ENCODE measurements at regions not wholly inside any gene's neighbourhood (a gene's known extent, or its start where the extent isn't known, plus 50 kb on each side); places are given as distances from the start of the nearest gene placed in this dataset.
A peak's percentile ranks its signal among the peaks of the same experiment; 100 is the strongest.

GRCh38 chr2:235371018-235371417, 122.8 kb upstream of the AGAP1 start:
- DNase-seq: no peak

DNA sequence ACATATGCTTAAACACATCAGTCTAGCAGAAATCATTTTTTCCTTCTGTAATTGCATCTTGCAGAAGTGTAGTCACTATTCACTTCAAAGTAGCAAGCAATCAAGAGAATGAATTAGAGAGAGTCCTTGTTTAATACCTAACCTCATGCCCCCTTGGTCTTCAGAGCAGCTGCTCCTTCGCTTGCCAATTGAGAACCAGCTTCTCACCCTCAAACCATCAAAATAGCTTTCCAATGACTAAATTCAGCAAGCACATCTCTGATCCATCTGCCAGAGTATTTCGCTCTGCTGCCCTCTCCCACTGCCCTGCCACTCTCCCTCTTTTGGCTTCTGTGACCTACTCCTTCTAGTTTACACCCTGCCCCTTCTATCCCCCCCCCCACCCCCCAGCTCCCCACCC, 120.7 kb upstream of the AGAP1 start:
- no peak for DNase-seq

- DNase-seq: no peak
These were observed 116.7 kb upstream of the AGAP1 start for GRCh38 chr2:235377176-235377575.

GRCh38 chr2:235378246-235378645, 115.6 kb upstream of the AGAP1 start:
- DNase-seq: no peak

GRCh38 chr2:235378944-235379343, 114.9 kb upstream of the AGAP1 start:
- DNase-seq: no peak

DNA sequence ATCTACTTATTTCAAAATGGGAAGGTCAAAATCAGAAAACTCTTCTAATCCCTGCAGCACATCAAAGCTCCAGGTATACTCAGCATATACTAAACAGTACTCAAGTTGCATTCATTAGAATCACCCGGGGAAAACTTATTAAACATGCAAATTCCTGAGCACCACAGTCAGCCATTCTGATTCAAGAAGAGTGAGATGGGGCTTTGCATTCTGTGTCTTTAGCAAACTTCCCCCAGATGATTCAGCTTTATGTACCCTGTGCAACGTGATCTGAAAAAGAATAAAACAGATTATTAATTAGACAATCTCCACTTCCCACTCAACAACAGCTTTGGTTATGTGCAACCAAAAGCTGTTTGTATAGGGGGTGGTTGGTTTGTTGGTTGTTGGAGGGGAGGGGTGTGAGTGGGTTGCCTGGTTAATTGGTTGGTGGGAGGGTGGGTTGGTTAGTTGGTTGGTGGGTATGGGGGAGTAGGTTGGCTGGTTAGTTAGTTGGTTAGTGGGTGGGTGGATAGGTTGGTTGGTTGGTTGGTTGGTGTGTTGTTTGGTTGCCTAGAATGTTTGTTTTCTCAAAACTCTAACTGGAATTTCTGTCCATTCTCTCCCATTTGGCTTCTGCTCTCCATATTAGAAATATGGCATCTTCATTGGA, 112.5 kb upstream of the AGAP1 start:
- DNase-seq: no peak

GRCh38 chr2:235382179-235382578, 111.7 kb upstream of the AGAP1 start:
- no peak for DNase-seq

- DNase-seq: no peak
These were observed 111.2 kb upstream of the AGAP1 start for GRCh38 chr2:235382601-235383000.

DNA sequence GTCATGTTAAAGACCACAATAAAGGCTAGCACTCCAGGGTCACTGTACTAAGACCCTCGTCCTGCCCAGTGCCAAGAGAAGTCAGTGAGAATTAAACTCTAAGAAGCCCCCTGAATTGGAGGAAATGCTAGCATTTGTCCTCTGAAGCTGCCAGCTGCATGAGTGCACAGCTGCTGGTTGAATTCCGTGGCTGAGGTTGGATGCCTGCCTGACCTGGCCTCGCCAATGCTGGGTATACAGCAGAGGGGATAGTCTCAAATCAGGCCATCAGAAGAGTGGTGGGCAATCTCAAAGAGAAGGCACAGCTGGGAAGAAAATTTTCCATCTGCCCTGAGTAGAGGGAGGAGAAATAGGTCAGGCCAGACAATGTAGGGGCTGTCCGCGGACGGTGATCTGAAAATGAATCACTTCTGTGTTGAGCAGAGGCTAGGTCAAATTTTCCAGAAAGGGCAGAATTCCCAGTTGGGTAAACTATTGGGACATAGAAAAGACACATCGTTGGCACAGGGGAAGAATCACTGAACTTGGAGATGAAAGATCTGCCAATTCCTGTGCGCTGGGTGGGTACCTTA, 110.5 kb upstream of the AGAP1 start:
- DNase-seq: no peak

GRCh38 chr2:235384624-235385023, 109.2 kb upstream of the AGAP1 start:
- no peak for DNase-seq

DNA sequence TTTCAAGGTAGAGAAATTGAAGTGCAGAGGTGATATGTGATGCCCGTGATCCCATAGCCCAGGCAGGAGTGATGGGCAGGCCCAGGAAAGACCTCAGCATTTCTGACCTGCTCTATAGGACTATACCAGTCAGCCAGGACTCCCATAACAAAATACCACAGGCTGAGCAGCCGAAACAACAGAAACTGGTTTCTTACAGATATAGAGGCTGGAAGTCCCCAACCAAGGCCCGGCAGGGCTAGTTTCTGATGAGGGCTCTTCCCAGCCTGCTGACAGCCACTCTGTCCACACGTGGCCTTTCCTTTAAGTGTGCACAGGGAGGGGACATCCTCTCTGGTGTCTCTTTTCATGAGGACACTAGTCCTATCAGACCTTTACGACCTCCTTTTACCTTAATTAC, 104.2 kb upstream of the AGAP1 start:
- DNase-seq: no peak

GRCh38 chr2:235390108-235390815, 103.6 kb upstream of the AGAP1 start:
- DNase-seq: peak; percentile 60

DNA sequence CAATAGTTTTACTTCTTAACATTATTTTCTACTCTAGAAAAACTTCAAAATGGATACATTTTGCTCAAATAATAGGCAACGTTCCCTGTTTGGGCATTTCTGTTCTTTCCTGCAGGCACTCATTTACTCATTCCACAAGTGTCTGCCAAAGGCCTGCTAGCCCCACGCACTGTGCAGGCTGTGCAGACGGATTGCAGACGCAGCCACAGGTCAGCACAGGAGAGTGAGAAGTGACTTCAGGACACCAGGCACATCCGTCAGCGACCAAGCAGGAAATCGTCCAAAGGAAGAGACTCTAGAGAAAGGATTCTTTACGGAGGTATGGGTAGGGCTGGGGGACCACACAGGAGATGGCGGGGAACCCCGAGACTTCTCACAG, 103.0 kb upstream of the AGAP1 start:
- no peak for DNase-seq

DNA sequence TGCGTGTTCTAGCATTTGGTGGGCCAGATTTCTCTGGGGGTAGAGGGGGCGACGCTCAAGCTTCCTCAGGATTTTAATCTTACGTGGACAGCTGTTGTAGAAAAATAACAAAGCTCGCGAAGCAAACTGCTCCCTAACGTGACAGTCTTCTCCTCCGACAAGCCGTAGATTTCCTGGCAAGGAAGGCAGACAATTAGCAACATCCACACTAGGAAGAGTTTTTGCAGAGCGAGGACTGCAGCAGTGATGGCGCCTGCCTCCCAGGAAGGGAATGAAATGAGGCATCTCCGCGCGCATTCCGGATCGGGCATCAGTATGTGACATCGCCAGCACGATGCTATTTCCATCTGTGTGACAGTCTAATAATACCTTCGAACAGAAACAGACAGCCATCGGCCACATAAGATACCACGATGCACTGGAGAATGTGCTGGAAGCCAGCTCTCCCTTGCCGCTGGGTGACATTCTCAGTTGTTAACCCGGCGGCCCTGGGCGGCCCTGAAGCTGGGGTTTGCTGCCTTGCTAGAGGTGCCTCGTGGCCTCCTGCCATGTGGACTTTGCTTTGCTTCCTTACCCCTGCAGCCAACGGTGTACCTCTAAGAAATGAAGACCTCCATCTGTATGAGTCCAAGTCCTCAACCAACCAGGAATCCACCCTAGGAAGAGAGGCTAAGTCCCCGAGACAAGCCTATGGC, 101.8 kb upstream of the AGAP1 start:
- DNase-seq: no peak

DNA sequence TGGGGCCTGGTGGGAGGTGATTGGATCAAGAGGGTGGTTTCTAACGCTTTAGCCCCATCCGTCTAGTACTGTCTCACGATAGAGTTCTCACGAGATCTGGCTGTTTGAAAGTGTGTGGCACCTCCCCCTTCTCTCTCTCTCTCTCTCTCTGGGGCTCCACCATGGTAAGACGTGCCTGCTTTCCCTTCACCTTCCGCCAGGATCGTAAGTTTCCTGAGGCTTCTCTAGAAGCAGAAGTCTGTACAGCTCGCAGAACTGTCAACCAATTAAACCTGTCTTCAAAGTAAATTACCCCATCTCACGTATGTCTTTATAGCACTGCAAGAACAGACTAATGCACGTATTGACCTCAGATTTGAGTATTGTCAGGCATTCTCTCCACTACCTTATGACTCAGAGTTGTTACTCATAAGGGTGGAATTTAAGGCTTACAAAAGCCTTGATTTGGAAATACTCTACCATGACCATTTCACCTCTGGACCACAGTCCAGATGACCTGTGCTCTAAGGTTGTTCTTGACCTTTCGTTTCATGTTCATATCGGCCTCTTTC, 99.5 kb upstream of the AGAP1 start:
- DNase-seq: no peak

GRCh38 chr2:235396071-235396846, 97.6 kb upstream of the AGAP1 start:
- no peak for DNase-seq

DNA sequence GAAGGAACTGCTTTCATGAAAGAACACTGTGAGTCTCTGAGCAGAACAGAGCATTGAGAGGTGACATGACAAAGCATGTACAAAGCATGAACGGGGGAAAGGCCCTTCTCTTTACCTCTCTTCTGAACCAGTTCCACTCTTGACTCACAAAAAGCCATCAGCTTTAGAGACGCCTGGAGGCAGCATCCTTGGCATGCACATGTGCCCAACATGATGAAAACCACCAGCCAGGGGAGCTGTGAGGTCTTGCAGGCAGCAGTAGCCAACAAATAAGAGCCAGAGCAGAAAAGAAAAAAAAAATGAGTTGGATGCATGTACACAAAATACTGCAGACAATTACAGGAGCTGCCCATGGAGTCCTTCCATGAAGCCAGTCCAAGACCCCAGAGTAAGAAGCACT, 95.5 kb upstream of the AGAP1 start:
- DNase-seq: no peak

DNA sequence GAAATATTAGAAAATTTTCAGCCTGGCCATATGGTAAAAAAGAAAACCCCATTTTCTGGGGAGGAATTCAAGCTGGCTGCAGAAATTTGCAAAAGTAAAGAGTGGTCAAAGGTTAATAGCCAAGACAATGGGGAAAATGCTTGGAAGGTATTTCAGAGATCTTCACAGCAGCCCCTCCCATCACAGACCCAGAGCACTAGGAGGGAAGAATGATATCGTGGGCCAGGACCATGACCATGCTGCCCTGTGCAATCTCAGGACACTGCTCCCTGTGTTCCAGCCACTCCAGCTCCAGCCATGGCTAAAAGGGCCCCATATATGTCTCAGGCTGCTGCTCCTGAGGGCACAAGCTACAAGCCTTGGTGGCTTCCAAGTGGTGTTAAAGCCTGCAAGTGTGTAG, 93.9 kb upstream of the AGAP1 start:
- no peak for DNase-seq

GRCh38 chr2:235402422-235402821, 91.4 kb upstream of the AGAP1 start:
- DNase-seq: no peak

DNA sequence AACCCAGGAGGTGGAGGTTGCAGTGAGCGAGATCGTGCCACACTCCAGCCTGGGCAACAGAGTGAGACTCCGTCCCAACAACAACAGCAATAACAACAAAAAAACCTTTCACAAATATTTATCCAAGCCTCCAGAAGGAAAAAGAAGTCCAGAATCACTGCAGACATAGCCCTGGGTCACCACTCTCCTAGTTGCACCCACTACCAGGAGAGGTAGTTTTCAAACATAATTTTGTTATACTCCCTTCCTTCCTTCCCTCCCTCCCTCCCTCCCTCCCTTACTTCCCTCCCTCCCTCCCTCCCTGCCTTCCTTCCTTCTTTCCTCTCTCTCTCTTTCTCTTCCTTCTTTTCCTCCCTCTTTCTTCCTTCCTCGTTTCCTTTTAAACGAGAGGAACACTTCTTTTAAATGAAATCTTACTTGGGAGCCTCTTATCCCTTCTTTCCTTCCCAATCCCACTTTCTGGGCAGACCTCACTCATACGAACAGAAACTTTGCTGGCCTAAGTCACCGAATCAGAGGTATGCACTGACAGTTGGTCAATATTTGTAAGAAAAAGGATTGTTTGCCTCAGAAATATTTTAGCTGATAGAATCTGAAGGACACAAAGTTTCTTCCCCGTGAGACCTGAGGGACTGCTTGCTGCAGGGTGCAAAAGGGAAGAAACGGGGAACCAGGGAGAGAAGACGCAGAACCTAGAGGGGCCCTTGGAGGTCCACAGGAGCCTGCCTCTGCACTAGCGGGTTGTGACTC, 88.1 kb upstream of the AGAP1 start:
- no peak for DNase-seq

- DNase-seq: no peak
These were observed 87.4 kb upstream of the AGAP1 start for GRCh38 chr2:235406430-235406829.

GRCh38 chr2:235411905-235412485, 81.8 kb upstream of the AGAP1 start:
- no peak for DNase-seq
